PC-3 (cell line): ENCODE measurements at regions not wholly inside any gene's neighbourhood (a gene's known extent, or its start where the extent isn't known, plus 50 kb on each side); places are given as distances from the start of the nearest gene placed in this dataset.

Source experiments
- ATAC-seq: fragments of 200-7000 bp; cut with Tn5 transposase; 2 replicates; pipeline ENCODE4 v1.9.1; 2020; ENCODE audit warnings: mild to moderate bottlenecking, moderate library complexity
- BruUV-seq: library from RNA; stranded (reverse); fragments of 400-500 nt; replicated peaks from 2 replicates; lab custom pipeline; 2021; lab: Mats Ljungman, UMichigan
- CTCF ChIA-PET: fragments of 300-600 bp; sonication (Branson Sonifier 250); formaldehyde crosslinking; loops from one replicate; lab custom pipeline; 2022; ENCODE audit warnings: antibody characterized with exemption; lab: Charles Lee
- POLR2A ChIA-PET: fragments of 300-600 bp; sonication (Branson Sonifier 250); formaldehyde crosslinking; loops from one replicate; lab custom pipeline; 2022; ENCODE audit warnings: antibody characterized with exemption; ENCODE audit not compliant: unreplicated experiment; lab: Charles Lee
- DNase-seq: peaks from one replicate; pipeline ENCODE4 v3.0.0-alpha.2; 2015
- H2AFZ ChIP-seq: fragments of 300-600 bp; sonication (generic); 2 replicates; pipeline ENCODE4 v1.6.0; 2016; ENCODE audit warnings: antibody characterized with exemption, low read length
- H3F3A ChIP-seq: fragments of 300-600 bp; sonication (generic); one replicate; pipeline ENCODE4 v1.6.0; 2017; ENCODE audit warnings: antibody characterized with exemption, low read length, control low read depth, mild to moderate bottlenecking; ENCODE audit not compliant: unreplicated experiment
- H3K27ac ChIP-seq: fragments of 300-600 bp; sonication (generic); 2 replicates; pipeline ENCODE4 v1.5.1; 2016; ENCODE audit warnings: mild to moderate bottlenecking, low read length
- H3K27me3 ChIP-seq: fragments of 300-600 bp; sonication (generic); 2 replicates; pipeline ENCODE4 v1.6.1; 2016; ENCODE audit warnings: low read length, mixed read lengths
- H3K36me3 ChIP-seq: fragments of 300-600 bp; sonication (generic); 2 replicates; pipeline ENCODE4 v1.6.1; 2016; ENCODE audit warnings: low read depth, mixed run types, low read length, mixed read lengths
- H3K4me1 ChIP-seq: fragments of 300-600 bp; sonication (generic); 2 replicates; pipeline ENCODE4 v1.5.1; 2016; ENCODE audit warnings: low read length; ENCODE audit not compliant: insufficient read depth
- H3K4me2 ChIP-seq: fragments of 300-600 bp; sonication (generic); 2 replicates; pipeline ENCODE4 v1.6.0; 2016; ENCODE audit warnings: low read length
- H3K4me3 ChIP-seq: fragments of 300-600 bp; sonication (generic); 2 replicates; pipeline ENCODE4 v1.5.1; 2016; ENCODE audit warnings: mild to moderate bottlenecking, low read length, mixed read lengths
- H3K79me2 ChIP-seq: fragments of 300-600 bp; sonication (generic); 2 replicates; pipeline ENCODE4 v1.6.1; 2017; ENCODE audit warnings: low read length, mixed read lengths
- H3K9ac ChIP-seq: fragments of 300-600 bp; sonication (generic); 2 replicates; pipeline ENCODE4 v1.6.0; 2016; ENCODE audit warnings: mild to moderate bottlenecking, low read length
- H3K9me2 ChIP-seq: fragments of 300-600 bp; sonication (generic); replicated peaks from 2 replicates; pipeline ENCODE4 v1.6.1; 2016; ENCODE audit warnings: mixed run types, low read length, mixed read lengths
- H3K9me3 ChIP-seq: fragments of 300-600 bp; sonication (generic); 2 replicates; pipeline ENCODE4 v1.6.1; 2016; ENCODE audit warnings: low read length, mixed read lengths
- H4K20me1 ChIP-seq: fragments of 300-600 bp; sonication (generic); 2 replicates; pipeline ENCODE4 v1.6.1; 2016; ENCODE audit warnings: low read length, mixed read lengths
- CTCF ChIP-seq: fragments of 300-600 bp; sonication (generic); conservative IDR thresholded peaks from 2 replicates; pipeline ENCODE4 v1.5.1; 2017; ENCODE audit warnings: antibody characterized with exemption, low read depth, mild to moderate bottlenecking, low read length
- EZH2 ChIP-seq: fragments of 300-600 bp; sonication (generic); IDR thresholded peaks from one replicate; pipeline ENCODE4 v1.6.1; 2017; ENCODE audit warnings: antibody characterized with exemption, mild to moderate bottlenecking, low read length; ENCODE audit not compliant: unreplicated experiment
- EZH2phosphoT487 ChIP-seq: fragments of 300-600 bp; sonication (generic); IDR thresholded peaks from 2 replicates; pipeline ENCODE4 v1.6.1; 2018; ENCODE audit warnings: mild to moderate bottlenecking, antibody characterized with exemption, low read length, borderline replicate concordance
- intact Hi-C: fragments of 100-400 bp; cut with micrococcal nuclease; formaldehyde crosslinking; loops from 2 replicates; pipeline ENCODE4 v1.9.0; 2023

GRCh38 chrX:142054094-142054493 is 150.4 kb downstream of the MAGEC1 start:
- intact Hi-C loops = no loop called here
- Histone ChIP-seq H3K4me2 (no peak overlapping the region), H3K9ac (no peak overlapping the region), H3K27me3 (no peaks in the 10 kb centered on the region), H3K27ac (no peak overlapping the region), H3K4me3 (no peak overlapping the region), H3K36me3 (no peaks in the 10 kb centered on the region), H3K9me3 (no peaks in the 10 kb centered on the region), H3K4me1 (no peaks in the 10 kb centered on the region), H3K79me2 (no peaks in the 10 kb centered on the region), H2AFZ (no peak overlapping the region), H3K9me2 (no peaks in the 10 kb centered on the region), H4K20me1 (no peaks in the 10 kb centered on the region), H3F3A (no peaks in the 10 kb centered on the region)
- CTCF ChIA-PET = no interaction called here
- POLR2A ChIA-PET = no interaction called here
- no peak for ATAC-seq
- no TSS peak for BruUV-seq
- no peak for DNase-seq
- TF ChIP-seq EZH2 = no peak
- TF ChIP-seq EZH2phosphoT487 = no peak
- TF ChIP-seq CTCF = no peak

- no TSS peak for BruUV-seq
- no peaks in the 10 kb centered on the region for H3K79me2 ChIP-seq
- H3K27me3 ChIP-seq = no peaks in the 10 kb centered on the region
- no peaks in the 10 kb centered on the region for H4K20me1 ChIP-seq
- no peak overlapping the region for H3K9ac ChIP-seq
- no peak overlapping the region for H3K27ac ChIP-seq
- no peak overlapping the region for H3K4me3 ChIP-seq
- ATAC-seq (no peak), DNase-seq (no peak)
- H3K4me2 ChIP-seq = no peak overlapping the region
- no peaks in the 10 kb centered on the region for H3K9me3 ChIP-seq
- H3F3A ChIP-seq = no peaks in the 10 kb centered on the region
- POLR2A ChIA-PET = no interaction called here
- intact Hi-C loops = no loop called here
- no peaks in the 10 kb centered on the region for H3K36me3 ChIP-seq
- no peaks in the 10 kb centered on the region for H3K9me2 ChIP-seq
- CTCF ChIA-PET = no interaction called here
- H3K4me1 ChIP-seq = no peaks in the 10 kb centered on the region
- no peak overlapping the region for H2AFZ ChIP-seq
- TF ChIP-seq CTCF (no peak), EZH2phosphoT487 (no peak), EZH2 (no peak)
Observed at GRCh38 chrX:142052238-142052637, 148.5 kb downstream of the MAGEC1 start.

GRCh38 chrX:142043196-142043595 is 139.5 kb downstream of the MAGEC1 start:
- H3K9me2 ChIP-seq = no peaks in the 10 kb centered on the region
- BruUV-seq = no TSS peak
- no peak overlapping the region for H3K4me3 ChIP-seq
- no peaks in the 10 kb centered on the region for H3K79me2 ChIP-seq
- no peak overlapping the region for H3K9ac ChIP-seq
- H3K4me1 ChIP-seq = no peaks in the 10 kb centered on the region
- no peak overlapping the region for H3K27ac ChIP-seq
- TF ChIP-seq EZH2 = no peak
- no peak for TF ChIP-seq EZH2phosphoT487
- TF ChIP-seq CTCF = no peak
- POLR2A ChIA-PET = no interaction called here
- H3K9me3 ChIP-seq = no peaks in the 10 kb centered on the region
- no peak for ATAC-seq
- H4K20me1 ChIP-seq = no peaks in the 10 kb centered on the region
- no peaks in the 10 kb centered on the region for H3F3A ChIP-seq
- no peak overlapping the region for H2AFZ ChIP-seq
- no peaks in the 10 kb centered on the region for H3K36me3 ChIP-seq
- CTCF ChIA-PET = no interaction called here
- intact Hi-C loops = no loop called here
- H3K4me2 ChIP-seq = no peak overlapping the region
- H3K27me3 ChIP-seq = no peaks in the 10 kb centered on the region
- DNase-seq = no peak
